Glomerular visceral epithelial cell (primary cell): ENCODE measurements at regions not wholly inside any gene's neighbourhood (a gene's known extent, or its start where the extent isn't known, plus 50 kb on each side); places are given as distances from the start of the nearest gene placed in this dataset.
"Not testable (repeated sequence)": the region's sequence is repeated elsewhere in the genome, so short reads cannot be mapped to it uniquely, and the experiment has no call there.

Source experiments
- DNase-seq: peaks from one replicate; pipeline ENCODE4 v3.0.0-alpha.2; 2016; ENCODE audit errors: extremely low spot score

GRCh38 chr9:119761812-119762211 lies 392.6 kb upstream of the BRINP1 start:
- no peak for DNase-seq

GRCh38 chr9:119758990-119759389 lies 389.8 kb upstream of the BRINP1 start:
- DNase-seq: no peak

- DNase-seq: no peak
Measured at GRCh38 chr9:119758241-119758640, 389.0 kb upstream of the BRINP1 start.

- DNase-seq: no peak
Measured at GRCh38 chr9:119739476-119739875, 370.2 kb upstream of the BRINP1 start.

GRCh38 chr9:119736491-119737454 lies 367.5 kb upstream of the BRINP1 start:
- no peak for DNase-seq

- no peak for DNase-seq
Measured at GRCh38 chr9:119727988-119728387, 358.8 kb upstream of the BRINP1 start.

- DNase-seq: no peak
Measured at GRCh38 chr9:119726035-119726434, 356.8 kb upstream of the BRINP1 start.

GRCh38 chr9:119722384-119722783 lies 353.1 kb upstream of the BRINP1 start:
- DNase-seq: no peak

- DNase-seq: no peak
Measured at GRCh38 chr9:119712325-119712724, 343.1 kb upstream of the BRINP1 start.

GRCh38 chr9:119709431-119709830 lies 340.2 kb upstream of the BRINP1 start:
- no peak for DNase-seq

GRCh38 chr9:119707228-119707845 lies 338.1 kb upstream of the BRINP1 start:
- no peak for DNase-seq

GRCh38 chr9:119701651-119702050 lies 332.4 kb upstream of the BRINP1 start:
- no peak for DNase-seq

GRCh38 chr9:119698535-119698934 lies 329.3 kb upstream of the BRINP1 start:
- no peak for DNase-seq

GRCh38 chr9:119697996-119698395 lies 328.8 kb upstream of the BRINP1 start:
- no peak for DNase-seq

- no peak for DNase-seq
Measured at GRCh38 chr9:119689879-119690278, 320.6 kb upstream of the BRINP1 start.

GRCh38 chr9:119688547-119688946 lies 319.3 kb upstream of the BRINP1 start:
- DNase-seq: no peak

GRCh38 chr9:119677811-119678505 lies 308.7 kb upstream of the BRINP1 start:
- no peak for DNase-seq

- no peak for DNase-seq
Measured at GRCh38 chr9:119675951-119676350, 306.7 kb upstream of the BRINP1 start.

GRCh38 chr9:119672763-119673162 lies 303.5 kb upstream of the BRINP1 start:
- not testable (repeated sequence) for DNase-seq

GRCh38 chr9:119667916-119668315 lies 298.7 kb upstream of the BRINP1 start:
- DNase-seq: no peak

- no peak for DNase-seq
Measured at GRCh38 chr9:119667163-119667562, 297.9 kb upstream of the BRINP1 start.

- no peak for DNase-seq
Measured at GRCh38 chr9:119662329-119662728, 293.1 kb upstream of the BRINP1 start.

GRCh38 chr9:119652931-119653330 lies 283.7 kb upstream of the BRINP1 start:
- no peak for DNase-seq
